VCaP (cell line): ENCODE measurements at regions not wholly inside any gene's neighbourhood (a gene's known extent, or its start where the extent isn't known, plus 50 kb on each side); places are given as distances from the start of the nearest gene placed in this dataset.

Source experiments
- H3K27ac ChIP-seq: fragments of 450-650 bp; 2 replicates; pipeline ENCODE4 v1.5.1; 2017
- TF ChIP-seq, protein P1 (sequence below): fragments of 450-650 bp; conservative IDR thresholded peaks from 2 replicates; pipeline ENCODE4 v1.5.1; 2017; ENCODE audit warnings: mild to moderate bottlenecking, moderate library complexity

DNA sequence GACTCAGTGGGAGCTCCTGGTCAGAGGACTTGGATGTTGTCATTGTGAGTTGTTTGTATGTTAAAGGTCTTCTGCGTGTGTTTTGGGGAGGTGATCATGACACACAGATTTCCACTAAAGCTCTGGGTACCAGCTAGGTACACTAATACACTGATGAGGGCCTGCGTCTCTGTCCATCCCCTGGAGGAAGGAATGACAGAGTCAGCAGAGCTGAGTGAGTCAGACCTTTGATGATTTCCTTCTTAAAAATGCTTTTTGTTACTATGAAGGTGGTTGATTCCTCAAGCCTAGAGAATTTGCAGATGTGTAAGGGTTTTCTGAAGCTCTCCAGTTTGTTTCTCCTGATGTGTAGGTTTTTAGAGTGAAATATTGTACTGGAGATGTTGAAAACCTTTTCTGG, 424.1 kb upstream of the TPM1 start:
- no peak overlapping the region for H3K27ac ChIP-seq
- TF ChIP-seq, protein P1, sequence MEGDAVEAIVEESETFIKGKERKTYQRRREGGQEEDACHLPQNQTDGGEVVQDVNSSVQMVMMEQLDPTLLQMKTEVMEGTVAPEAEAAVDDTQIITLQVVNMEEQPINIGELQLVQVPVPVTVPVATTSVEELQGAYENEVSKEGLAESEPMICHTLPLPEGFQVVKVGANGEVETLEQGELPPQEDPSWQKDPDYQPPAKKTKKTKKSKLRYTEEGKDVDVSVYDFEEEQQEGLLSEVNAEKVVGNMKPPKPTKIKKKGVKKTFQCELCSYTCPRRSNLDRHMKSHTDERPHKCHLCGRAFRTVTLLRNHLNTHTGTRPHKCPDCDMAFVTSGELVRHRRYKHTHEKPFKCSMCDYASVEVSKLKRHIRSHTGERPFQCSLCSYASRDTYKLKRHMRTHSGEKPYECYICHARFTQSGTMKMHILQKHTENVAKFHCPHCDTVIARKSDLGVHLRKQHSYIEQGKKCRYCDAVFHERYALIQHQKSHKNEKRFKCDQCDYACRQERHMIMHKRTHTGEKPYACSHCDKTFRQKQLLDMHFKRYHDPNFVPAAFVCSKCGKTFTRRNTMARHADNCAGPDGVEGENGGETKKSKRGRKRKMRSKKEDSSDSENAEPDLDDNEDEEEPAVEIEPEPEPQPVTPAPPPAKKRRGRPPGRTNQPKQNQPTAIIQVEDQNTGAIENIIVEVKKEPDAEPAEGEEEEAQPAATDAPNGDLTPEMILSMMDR, result no peak

DNA sequence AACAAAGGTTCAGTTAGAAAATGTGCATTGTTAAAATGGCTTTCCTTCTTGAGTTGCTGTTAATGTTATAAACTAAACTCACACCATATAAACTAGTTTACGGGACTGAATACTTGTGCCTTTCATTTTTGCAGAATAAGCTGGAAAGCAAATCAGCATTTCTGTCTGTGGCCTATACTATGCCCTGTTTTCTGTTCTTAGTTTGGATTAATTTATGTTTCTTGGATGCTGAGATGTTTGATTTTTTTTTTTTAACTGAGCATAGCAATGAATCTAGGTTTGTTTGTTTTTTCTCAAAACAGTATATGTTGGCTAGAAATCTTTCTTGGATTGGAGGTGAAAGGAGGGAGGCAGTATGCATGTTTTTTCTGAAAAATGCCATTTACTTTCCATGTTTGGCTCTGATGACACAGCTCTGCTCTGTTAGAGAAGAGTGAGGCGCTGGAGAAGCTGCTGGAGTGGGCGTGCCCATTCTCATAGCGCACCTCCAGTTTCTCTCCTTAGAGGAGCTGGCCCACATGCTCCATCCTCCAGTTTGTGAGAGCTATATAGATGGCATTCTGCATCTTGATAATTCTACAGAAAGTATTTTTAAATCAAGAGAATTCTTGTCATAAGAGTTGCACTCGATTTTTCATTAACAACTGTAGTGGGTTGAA, 423.6 kb upstream of the TPM1 start:
- TF ChIP-seq, protein P1, result no peak
- H3K27ac ChIP-seq, result no peak overlapping the region

DNA sequence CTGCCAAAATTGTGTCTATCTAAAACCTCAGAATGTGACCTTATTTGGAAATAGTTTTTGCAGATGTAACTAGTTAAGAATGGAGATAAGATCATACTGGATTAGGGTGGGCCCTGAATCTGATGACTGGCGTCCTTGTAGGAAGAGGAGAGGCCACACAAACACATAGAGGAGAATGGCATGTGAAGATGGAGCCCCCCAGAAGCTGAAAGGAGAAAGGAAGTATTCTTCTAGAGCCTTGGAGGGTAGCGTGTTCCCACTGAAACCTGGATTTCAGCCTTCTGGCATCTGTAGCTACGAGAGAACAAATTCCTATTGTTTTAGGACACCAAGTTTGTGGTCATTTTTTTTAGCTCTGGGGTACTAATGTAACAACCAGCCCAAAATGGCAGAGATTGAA, 423.0 kb upstream of the TPM1 start:
- H3K27ac ChIP-seq, result no peak overlapping the region
- TF ChIP-seq, protein P1, result no peak

DNA sequence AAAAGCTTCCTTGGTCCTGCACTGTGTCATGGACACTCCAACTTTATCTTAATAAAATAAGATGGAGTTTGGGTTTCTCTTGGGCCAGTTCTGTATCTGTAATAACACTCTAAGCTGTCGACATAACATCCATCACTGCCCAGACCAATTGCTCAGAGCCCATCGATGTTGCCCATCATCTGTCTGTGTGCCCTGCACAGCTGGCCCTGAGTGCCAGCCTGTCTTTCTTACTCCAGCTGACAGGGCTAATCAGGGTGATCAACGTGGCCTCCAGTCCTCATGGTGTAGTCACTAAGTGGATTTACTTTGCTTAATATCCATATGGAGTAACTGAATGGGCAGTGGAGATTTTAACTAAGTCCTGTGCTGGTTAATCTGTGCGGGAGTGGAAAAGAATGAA, 419.8 kb upstream of the TPM1 start:
- TF ChIP-seq, protein P1, result no peak
- H3K27ac ChIP-seq, result no peak overlapping the region

DNA sequence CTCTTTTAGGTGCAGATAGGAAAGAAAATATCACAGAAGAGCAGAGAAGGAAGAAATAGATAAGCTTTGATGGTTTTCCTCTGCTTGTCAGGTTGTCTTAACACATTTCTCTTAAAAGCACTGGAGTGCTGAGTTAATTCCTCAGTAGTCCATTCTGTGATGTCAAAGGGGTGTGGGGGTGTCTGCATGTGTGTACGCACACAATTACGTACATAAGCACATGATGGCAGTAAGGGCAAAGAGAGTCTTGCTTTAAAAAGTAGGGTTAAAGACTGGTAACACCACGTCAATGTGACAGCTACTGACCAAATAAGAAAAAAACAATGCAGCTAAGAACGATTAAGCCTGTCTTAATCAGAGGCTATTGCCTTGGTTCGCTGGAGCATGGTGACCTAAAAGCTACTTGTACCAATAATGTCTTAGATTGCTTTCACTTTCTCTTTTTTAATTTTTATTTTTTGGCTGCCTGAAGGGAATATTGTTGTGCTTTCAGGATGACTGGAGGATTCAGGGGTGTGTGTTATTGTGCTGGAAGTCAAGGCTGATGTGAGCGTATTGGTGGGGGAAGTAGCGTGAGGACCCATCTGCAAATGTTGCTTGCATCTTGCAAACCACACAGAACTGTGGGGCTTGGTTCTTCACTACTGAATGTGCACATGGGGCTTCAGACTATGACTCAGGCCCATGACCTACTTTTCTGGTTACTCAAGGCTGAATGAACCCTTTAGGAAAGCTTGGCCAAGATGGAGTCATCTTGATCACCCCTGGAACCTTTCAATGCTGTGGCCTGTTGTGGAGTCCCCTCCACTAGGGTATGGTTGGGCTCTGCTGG, 417.8 kb upstream of the TPM1 start:
- TF ChIP-seq, protein P1, result no peak
- no peak overlapping the region for H3K27ac ChIP-seq

DNA sequence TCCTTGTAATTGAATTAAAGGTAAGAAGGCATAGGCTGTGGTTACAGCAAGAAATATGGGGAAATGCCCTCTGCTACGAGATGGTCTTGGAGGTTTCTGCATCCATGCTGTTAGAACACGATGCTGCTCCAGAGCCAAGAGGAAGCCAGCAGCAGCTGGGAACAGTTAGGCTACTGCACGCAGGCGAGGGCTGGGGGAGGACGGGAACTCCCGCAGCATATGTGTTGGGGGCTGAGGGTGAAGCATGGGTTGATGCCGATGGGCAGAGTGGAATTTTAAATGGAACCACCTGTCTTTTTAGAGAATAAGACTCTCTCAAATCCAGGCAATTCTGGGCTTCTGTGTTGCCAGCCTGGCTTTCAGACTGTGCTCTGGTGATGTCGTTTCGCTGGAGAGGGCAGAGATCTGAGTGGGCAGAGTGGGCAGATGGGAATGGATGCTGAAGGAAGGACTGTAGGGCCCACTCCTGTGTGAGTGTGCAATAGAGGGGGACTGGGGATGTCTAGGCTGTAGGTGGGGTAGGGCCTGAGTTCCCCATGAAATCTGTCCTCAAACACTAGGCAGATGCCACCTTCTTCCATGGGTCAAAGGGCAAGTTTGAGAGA, 417.0 kb upstream of the TPM1 start:
- H3K27ac ChIP-seq, result no peak overlapping the region
- TF ChIP-seq, protein P1, result no peak

DNA sequence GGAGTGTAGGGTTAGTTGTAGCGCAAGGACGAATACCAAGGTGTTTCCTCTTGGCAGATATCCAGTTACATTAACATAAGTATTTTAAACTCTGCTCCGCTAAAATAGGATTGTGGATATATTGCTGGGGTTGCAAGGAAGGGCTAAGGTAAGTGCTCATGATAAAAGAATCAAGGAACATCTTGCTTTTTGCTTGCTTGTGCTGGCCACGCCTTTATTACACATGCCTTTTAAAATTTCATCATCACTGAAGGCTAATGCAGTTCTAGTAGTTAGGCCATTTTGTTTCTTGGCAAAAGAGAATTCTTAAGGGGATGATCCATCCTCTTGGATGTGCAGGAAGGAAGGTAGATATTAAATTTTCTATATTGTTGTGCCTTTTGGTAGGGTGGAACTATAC, 415.6 kb upstream of the TPM1 start:
- TF ChIP-seq, protein P1, result no peak
- H3K27ac ChIP-seq, result no peak overlapping the region
